HCT116 (cell line): ENCODE measurements at regions not wholly inside any gene's neighbourhood (a gene's known extent, or its start where the extent isn't known, plus 50 kb on each side); places are given as distances from the start of the nearest gene placed in this dataset.

ENCODE experiments used
- ATAC-seq: fragments of 200-7000 bp; cut with Tn5 transposase; 2 replicates; pipeline ENCODE4 v1.9.1; 2020; ENCODE audit warnings: mild to moderate bottlenecking, moderate library complexity
- BruUV-seq: library from RNA; stranded (reverse); fragments of 400-500 nt; replicated peaks from 2 replicates; lab custom pipeline; 2021; lab: Mats Ljungman, UMichigan
- CTCF ChIA-PET: fragments of 300-600 bp; sonication (Branson Sonifier 250); formaldehyde crosslinking; loops from one replicate; lab custom pipeline; 2021; ENCODE audit warnings: antibody characterized with exemption; lab: Charles Lee
- POLR2A ChIA-PET: fragments of 300-600, 350-600 bp; sonication (Branson Sonifier 250); formaldehyde crosslinking; loops from one replicate; lab custom pipeline; 2021; ENCODE audit warnings: antibody characterized with exemption; lab: Charles Lee
- RAD21 ChIA-PET, 2 experiments: fragments of 300-600 bp; sonication (Branson Sonifier 250); formaldehyde crosslinking; loops; one replicate each; lab custom pipeline; 2023; ENCODE audit warnings: low total read pairs in 2 of 2; ENCODE audit not compliant: uncharacterized antibody in 2 of 2, unreplicated experiment in 2 of 2, low non-redundant PET in 1 of 2; lab: Charles Lee
- DNase-seq: peaks from one replicate; pipeline ENCODE4 v3.0.0-alpha.2; 2010; ENCODE audit warnings: low read depth, low spot score
- H2AFZ ChIP-seq: fragments of 200-600 bp; shearing (Covaris generic), sonication (generic); 2 replicates; pipeline ENCODE4 v1.6.1; 2017; ENCODE audit warnings: low read depth, mixed run types, mixed read lengths, antibody characterized with exemption, low read length; ENCODE audit not compliant: poor library complexity, severe bottlenecking
- H3K27ac ChIP-seq: 2 replicates; pipeline ENCODE4 v1.5.1; 2012; ENCODE audit warnings: low read depth, low read length
- H3K27me3 ChIP-seq: fragments of 200-600 bp; sonication (generic); 2 replicates; pipeline ENCODE4 v1.6.1; 2016; ENCODE audit warnings: mixed run types, low read length, mixed read lengths; ENCODE audit not compliant: insufficient read depth
- H3K36me3 ChIP-seq, 2 experiments: fragments of 200-500 bp in 1 of 2; fragments of 200-600 bp in 1 of 2; sonication (Bioruptor generic) in 1 of 2; sonication (generic) in 1 of 2; 2 replicates each; pipeline versions ENCODE4 v1.5.1 to v1.6.1; 2014 to 2016; ENCODE audit warnings: low read length in 2 of 2, inconsistent platforms in 1 of 2, mixed read lengths in 1 of 2, mixed run types in 1 of 2; ENCODE audit not compliant: insufficient read depth in 2 of 2, control insufficient read depth in 1 of 2
- H3K4me1 ChIP-seq, 2 experiments: fragments of 200-600 bp in 1 of 2; sonication (generic) in 1 of 2; 2 replicates each; pipeline versions ENCODE4 v1.5.1 to v1.6.1; 2012 to 2017; ENCODE audit warnings: low read length in 2 of 2, inconsistent platforms in 1 of 2, mild to moderate bottlenecking in 1 of 2, mixed read lengths in 1 of 2, mixed run types in 1 of 2, moderate library complexity in 1 of 2; ENCODE audit not compliant: insufficient read depth in 2 of 2, control insufficient read depth in 1 of 2
- H3K4me2 ChIP-seq: fragments of 200-600 bp; sonication (generic); 2 replicates; pipeline ENCODE4 v1.6.1; 2017; ENCODE audit warnings: mixed run types, low read length, mixed read lengths
- H3K4me3 ChIP-seq, 2 experiments: fragments of 200-600 bp in 1 of 2; sonication (generic) in 1 of 2; replicated peaks in 1 of 2; 2 replicates each; pipeline ENCODE4 v1.5.1; 2011 to 2016; ENCODE audit warnings: low read length in 2 of 2, control low read depth in 1 of 2, low read depth in 1 of 2, mild to moderate bottlenecking in 1 of 2, mixed read lengths in 1 of 2, mixed run types in 1 of 2
- H3K79me2 ChIP-seq: fragments of 200-600 bp; sonication (generic); 2 replicates; pipeline ENCODE4 v1.6.1; 2017; ENCODE audit warnings: mild to moderate bottlenecking, mixed run types, low read length, moderate library complexity, mixed read lengths; ENCODE audit not compliant: insufficient read depth
- H3K9ac ChIP-seq: fragments of 200-600 bp; sonication (generic); 2 replicates; pipeline ENCODE4 v1.6.1; 2016; ENCODE audit warnings: low read length, mixed read lengths
- H3K9me2 ChIP-seq: fragments of 200-600 bp; sonication (generic), shearing (Covaris generic); 2 replicates; pipeline ENCODE4 v1.6.1; 2017; ENCODE audit warnings: mixed run types, mild to moderate bottlenecking, moderate library complexity; ENCODE audit not compliant: insufficient read depth
- H3K9me3 ChIP-seq, 2 experiments: fragments of 200-500 bp in 1 of 2; fragments of 200-600 bp in 1 of 2; sonication (Bioruptor generic) in 1 of 2; sonication (generic) in 1 of 2; 2 replicates each; pipeline ENCODE4 v1.6.1; 2014 to 2017; ENCODE audit warnings: low read length in 2 of 2, mixed read lengths in 2 of 2, inconsistent platforms in 1 of 2, low read depth in 1 of 2, mild to moderate bottlenecking in 1 of 2, mixed run types in 1 of 2, moderate library complexity in 1 of 2; ENCODE audit not compliant: control insufficient read depth in 1 of 2, insufficient read depth in 1 of 2
- H4K20me1 ChIP-seq: fragments of 200-600 bp; sonication (generic), shearing (Covaris generic); 2 replicates; pipeline ENCODE4 v1.6.1; 2017; ENCODE audit warnings: mixed run types, mild to moderate bottlenecking, moderate library complexity; ENCODE audit not compliant: insufficient read depth
- CBX3 ChIP-seq: IDR thresholded peaks from 2 replicates; pipeline ENCODE4 v1.6.1; 2012; ENCODE audit warnings: low read depth
- EGR1 ChIP-seq: IDR thresholded peaks from 2 replicates; pipeline ENCODE4 v1.6.1; 2012; ENCODE audit warnings: low read depth
- ELF1 ChIP-seq: IDR thresholded peaks from 2 replicates; pipeline ENCODE4 v1.6.1; 2012; ENCODE audit warnings: low read depth, borderline replicate concordance
- JUND ChIP-seq: IDR thresholded peaks from 2 replicates; pipeline ENCODE4 v1.6.1; 2012
- POLR2A ChIP-seq: IDR thresholded peaks from 2 replicates; pipeline ENCODE4 v1.7.0; 2011; ENCODE audit warnings: borderline replicate concordance; ENCODE audit not compliant: insufficient read depth, insufficient read length; ENCODE audit errors: extremely low read depth
- POLR2AphosphoS5 ChIP-seq: IDR thresholded peaks from 2 replicates; pipeline ENCODE4 v1.6.1; 2011; ENCODE audit warnings: mild to moderate bottlenecking, low read depth, low read length, moderate library complexity
- RAD21 ChIP-seq: IDR thresholded peaks from 2 replicates; pipeline ENCODE4 v1.6.1; 2012; ENCODE audit warnings: low read depth, mild to moderate bottlenecking
- SIN3A ChIP-seq: IDR thresholded peaks from 2 replicates; pipeline ENCODE4 v1.6.1; 2012; ENCODE audit warnings: low read depth
- SRF ChIP-seq: IDR thresholded peaks from 2 replicates; pipeline ENCODE4 v1.6.1; 2012; ENCODE audit warnings: low read depth
- TCF7L2 ChIP-seq: IDR thresholded peaks from 2 replicates; pipeline ENCODE4 v1.7.0; 2011; ENCODE audit warnings: borderline replicate concordance, inconsistent platforms; ENCODE audit not compliant: insufficient read depth, insufficient read length; ENCODE audit errors: extremely low read depth
- ZBTB33 ChIP-seq: IDR thresholded peaks from 2 replicates; pipeline ENCODE4 v1.6.1; 2011; ENCODE audit warnings: mild to moderate bottlenecking, low read length, moderate library complexity; ENCODE audit not compliant: insufficient replicate concordance; ENCODE audit errors: extremely low read depth
- ZNF274 ChIP-seq: fragments of 200-500 bp; sonication (Bioruptor generic); IDR thresholded peaks from 2 replicates; pipeline ENCODE4 v1.6.1; 2014; ENCODE audit warnings: mild to moderate bottlenecking, low read depth, low read length, inconsistent platforms
- intact Hi-C: fragments of 100-400 bp; cut with micrococcal nuclease; formaldehyde crosslinking; loops from 2 replicates; pipeline ENCODE4 v1.10.0; 2022
- TF ChIP-seq, protein P1 (sequence below): IDR thresholded peaks from 2 replicates; pipeline ENCODE4 v1.6.1; 2012
- TF ChIP-seq, protein P2 (sequence below), 3 experiments: fragments of 200-600 bp in 1 of 3; sonication (generic) in 1 of 3; IDR thresholded peaks in 2 of 3; conservative IDR thresholded peaks in 1 of 3; 2 replicates each; pipeline ENCODE4 v1.5.1; 2012 to 2017; ENCODE audit warnings: low read depth in 2 of 3, low read length in 2 of 3, antibody characterized with exemption in 1 of 3, borderline replicate concordance in 1 of 3, control low read depth in 1 of 3, mild to moderate bottlenecking in 1 of 3, mixed read lengths in 1 of 3, mixed run types in 1 of 3, moderate library complexity in 1 of 3; ENCODE audit not compliant: insufficient read depth in 1 of 3

DNA sequence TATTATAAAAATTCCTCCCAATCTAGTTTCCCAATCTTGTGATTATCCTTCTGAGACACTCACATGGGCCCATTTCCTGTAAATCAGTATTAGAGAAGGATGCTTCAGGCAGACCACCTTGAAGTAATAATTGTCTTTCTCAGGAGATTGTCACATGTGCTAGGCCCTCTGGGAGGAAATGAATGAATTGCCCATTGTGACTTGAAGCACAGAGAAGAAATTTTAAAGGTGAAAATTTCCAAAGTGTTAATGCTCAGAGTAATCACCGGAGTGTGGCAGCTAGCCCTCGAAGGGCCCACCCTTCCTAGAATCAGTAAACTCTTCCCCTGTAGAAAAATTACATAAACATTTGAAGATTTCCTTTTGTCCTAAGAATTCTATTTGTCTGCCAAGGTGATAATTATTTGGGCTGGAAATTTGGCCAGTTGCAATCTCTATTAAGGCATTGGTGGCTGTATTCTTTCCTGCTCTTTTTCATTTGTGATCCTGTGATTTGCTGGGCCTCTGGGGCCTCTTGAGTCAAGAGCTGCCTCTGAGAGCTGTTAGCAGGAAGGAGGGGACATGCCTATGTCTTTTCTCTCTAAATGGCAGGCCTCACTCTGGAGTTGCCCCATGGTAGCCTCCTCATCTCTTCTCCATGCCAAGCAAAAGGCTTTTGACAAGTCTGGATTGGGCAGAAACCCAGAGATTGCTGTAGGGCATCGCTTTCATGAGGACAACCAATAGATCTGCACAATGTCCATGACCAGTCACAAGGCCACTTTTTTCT is 371.5 kb upstream of the ACTBL2 start:
- CTCF ChIA-PET = no interaction called here
- intact Hi-C loops = no loop called here
- TF ChIP-seq SRF (no peak), POLR2AphosphoS5 (no peak)

DNA sequence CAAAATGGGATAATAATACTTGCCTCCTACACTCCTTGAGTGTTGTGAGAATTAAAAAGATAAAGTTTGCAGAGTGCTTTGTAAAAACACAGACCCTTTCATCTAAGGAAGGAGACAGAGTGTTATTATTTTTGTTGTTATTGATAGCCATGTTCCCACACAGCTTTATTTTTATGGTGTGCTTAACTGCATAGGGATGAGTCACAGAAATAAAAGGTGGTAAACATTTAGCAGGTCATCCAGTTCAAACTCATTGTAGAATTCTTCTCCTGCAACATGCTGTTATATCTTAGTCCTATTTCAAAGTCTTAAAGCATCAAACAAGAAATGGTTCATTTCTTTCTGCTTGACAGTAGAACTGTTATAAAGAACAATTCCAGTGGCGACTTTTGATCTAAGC is 367.5 kb upstream of the ACTBL2 start:
- no peak for DNase-seq
- no peak overlapping the region for H3K27ac ChIP-seq
- H3K36me3 ChIP-seq = no peaks in the 10 kb centered on the region
- H3K9ac ChIP-seq = no peak overlapping the region
- peak overlapping the region; percentile 77 for H2AFZ ChIP-seq
- peaks cover 0 to 8% of the 10 kb centered on the region in 2 experiments; a peak in 3 of 4 replicates for H3K4me1 ChIP-seq
- no TSS peak for BruUV-seq
- TF ChIP-seq JUND (no peak), TCF7L2 (no peak), POLR2A (no peak), ZNF274 (no peak), POLR2AphosphoS5 (no peak), EGR1 (no peak), ELF1 (no peak), RAD21 (no peak), SRF (no peak), SIN3A (no peak), ZBTB33 (no peak), CBX3 (no peak)
- TF ChIP-seq, protein P1, sequence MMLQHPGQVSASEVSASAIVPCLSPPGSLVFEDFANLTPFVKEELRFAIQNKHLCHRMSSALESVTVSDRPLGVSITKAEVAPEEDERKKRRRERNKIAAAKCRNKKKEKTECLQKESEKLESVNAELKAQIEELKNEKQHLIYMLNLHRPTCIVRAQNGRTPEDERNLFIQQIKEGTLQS = no peak
- TF ChIP-seq, protein P2, sequence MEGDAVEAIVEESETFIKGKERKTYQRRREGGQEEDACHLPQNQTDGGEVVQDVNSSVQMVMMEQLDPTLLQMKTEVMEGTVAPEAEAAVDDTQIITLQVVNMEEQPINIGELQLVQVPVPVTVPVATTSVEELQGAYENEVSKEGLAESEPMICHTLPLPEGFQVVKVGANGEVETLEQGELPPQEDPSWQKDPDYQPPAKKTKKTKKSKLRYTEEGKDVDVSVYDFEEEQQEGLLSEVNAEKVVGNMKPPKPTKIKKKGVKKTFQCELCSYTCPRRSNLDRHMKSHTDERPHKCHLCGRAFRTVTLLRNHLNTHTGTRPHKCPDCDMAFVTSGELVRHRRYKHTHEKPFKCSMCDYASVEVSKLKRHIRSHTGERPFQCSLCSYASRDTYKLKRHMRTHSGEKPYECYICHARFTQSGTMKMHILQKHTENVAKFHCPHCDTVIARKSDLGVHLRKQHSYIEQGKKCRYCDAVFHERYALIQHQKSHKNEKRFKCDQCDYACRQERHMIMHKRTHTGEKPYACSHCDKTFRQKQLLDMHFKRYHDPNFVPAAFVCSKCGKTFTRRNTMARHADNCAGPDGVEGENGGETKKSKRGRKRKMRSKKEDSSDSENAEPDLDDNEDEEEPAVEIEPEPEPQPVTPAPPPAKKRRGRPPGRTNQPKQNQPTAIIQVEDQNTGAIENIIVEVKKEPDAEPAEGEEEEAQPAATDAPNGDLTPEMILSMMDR (IDR thresholded peaks at IDR 0.05 in 2 of 3, conservative IDR thresholded peaks at IDR 0.05 in 1 of 3; ENCODE audit: borderline replicate concordance in 1 of 3, insufficient read depth in 1 of 3, low read depth in 2 of 3, low read length in 2 of 3) = no peak
- H3K27me3 ChIP-seq = no peaks in the 10 kb centered on the region
- H3K79me2 ChIP-seq = no peaks in the 10 kb centered on the region
- no peaks in the 10 kb centered on the region for H3K9me2 ChIP-seq
- H3K4me2 ChIP-seq = peak overlapping the region; percentile 31; the same call in 1 of the 2 replicates
- ChIA-PET CTCF (interaction anchor here (0.6 kb wide), 1 partner anchor 71 kb away, joined by 3 read pairs; no protein-coding TSS in a partner anchor), POLR2A (interaction anchor here (0.6 kb wide), 1 partner anchor 609 kb away, joined by 3 read pairs; no protein-coding TSS in a partner anchor), RAD21 (interaction anchor here in 1 of 2 experiments (0.6 kb wide), 1 partner anchor 177 kb away, joined by 4 read pairs; no protein-coding TSS in a partner anchor)
- intact Hi-C loops = no loop called here
- peak; percentile 40 for ATAC-seq
- H4K20me1 ChIP-seq = no peaks in the 10 kb centered on the region
- H3K9me3 ChIP-seq = no peaks in the 10 kb centered on the region
- H3K4me3 ChIP-seq = no peak overlapping the region

More for the DNA sequence above, 371.5 kb upstream of the ACTBL2 start:
- ChIA-PET POLR2A (no interaction called here), RAD21 (no interaction called here)
- no peaks in the 10 kb centered on the region for H3K36me3 ChIP-seq
- no peaks in the 10 kb centered on the region for H3K9me2 ChIP-seq
- no peaks in the 10 kb centered on the region for H4K20me1 ChIP-seq
- no peak overlapping the region for H3K4me2 ChIP-seq
- no peak for ATAC-seq
- H3K4me1 ChIP-seq = peaks cover 0 to 9% of the 10 kb centered on the region in 2 experiments; a peak in 3 of 4 replicates
- no peaks in the 10 kb centered on the region for H3K27me3 ChIP-seq
- no TSS peak for BruUV-seq
- no peak overlapping the region for H3K27ac ChIP-seq
- no peaks in the 10 kb centered on the region for H3K9me3 ChIP-seq
- no peaks in the 10 kb centered on the region for H3K79me2 ChIP-seq
- H3K4me3 ChIP-seq = no peak overlapping the region
- DNase-seq = no peak
- H2AFZ ChIP-seq = no peak overlapping the region
- no peak overlapping the region for H3K9ac ChIP-seq
